GM19035 (cell line): ENCODE measurements at regions not wholly inside any gene's neighbourhood (a gene's known extent, or its start where the extent isn't known, plus 50 kb on each side); places are given as distances from the start of the nearest gene placed in this dataset.

Source experiments
- ATAC-seq: cut with Tn5 transposase; IDR thresholded peaks from one replicate; pipeline ENCODE4 v1.9.1; 2021; ENCODE audit not compliant: unreplicated experiment

DNA sequence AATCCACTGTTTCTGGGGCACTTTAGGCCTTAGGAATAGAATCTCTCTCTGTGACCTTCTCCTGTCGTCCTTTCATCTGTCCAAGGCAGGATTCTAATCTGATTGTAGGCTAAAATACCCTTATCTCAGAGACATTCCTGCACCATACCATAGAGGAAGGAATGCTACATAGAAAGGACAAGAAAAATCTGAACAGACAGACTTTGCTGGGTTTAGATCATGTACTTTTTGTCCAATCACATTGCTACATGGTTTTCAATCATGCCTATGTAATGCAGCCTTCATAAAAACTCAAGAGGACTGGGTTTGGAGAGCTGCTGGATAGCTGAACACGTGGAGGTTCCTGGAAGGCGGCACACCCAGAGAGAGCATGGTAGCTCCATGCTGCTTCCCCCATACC lies 378.5 kb upstream of the SEMA6D start:
- ATAC-seq, result no peak

DNA sequence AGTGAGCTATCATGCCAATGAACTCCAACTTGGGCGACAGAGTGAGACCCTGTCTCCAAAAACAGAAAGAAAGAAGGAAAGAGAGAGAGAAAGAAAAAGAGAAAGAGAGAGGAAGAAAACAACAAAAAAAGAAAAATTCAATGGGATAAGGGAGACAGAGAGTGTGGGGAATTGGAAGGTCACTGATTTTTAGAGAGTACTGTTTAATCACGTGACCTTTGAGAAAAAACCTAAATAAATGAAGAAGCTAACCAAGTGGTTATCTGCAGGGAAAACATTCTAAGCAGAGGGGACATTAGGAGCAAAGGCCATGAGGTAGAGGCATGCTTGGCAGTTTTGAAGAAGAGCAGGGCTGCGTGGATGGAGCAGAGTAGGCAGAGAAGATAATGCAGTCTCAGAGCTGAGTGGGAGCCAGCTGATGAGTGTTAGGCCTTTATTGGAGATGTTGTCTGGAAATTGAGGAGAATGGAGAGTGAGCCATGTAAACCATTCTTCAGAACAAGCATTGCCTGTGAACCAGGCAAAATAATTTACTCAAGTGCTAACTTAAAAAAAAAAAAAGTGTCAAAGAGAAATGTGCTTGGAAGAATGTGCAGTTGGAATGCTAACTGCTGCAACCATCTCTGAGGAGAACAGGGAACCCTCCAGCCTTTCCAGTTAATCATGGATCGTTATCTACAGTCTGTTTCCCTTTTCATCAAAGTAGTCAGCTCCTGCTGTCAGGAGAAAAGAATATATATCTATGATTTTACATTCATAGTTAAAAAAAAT lies 377.3 kb upstream of the SEMA6D start:
- no peak for ATAC-seq

DNA sequence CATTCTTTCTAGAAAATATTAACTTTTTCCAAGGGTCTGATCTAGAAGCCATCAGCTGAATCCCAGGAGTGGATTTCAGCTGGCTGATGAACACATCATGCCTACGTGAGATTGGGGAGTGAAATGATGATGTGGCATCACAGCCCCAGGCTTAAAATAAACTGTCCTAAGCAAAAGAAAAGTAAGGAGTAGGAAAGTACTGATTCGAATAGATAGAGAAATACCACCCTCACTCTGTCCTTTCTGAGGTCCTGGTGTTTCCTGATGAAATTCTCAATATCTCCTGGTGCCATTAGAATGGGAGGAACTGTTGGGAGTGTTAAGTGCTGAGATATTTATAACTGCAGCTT lies 376.8 kb upstream of the SEMA6D start:
- no peak for ATAC-seq

DNA sequence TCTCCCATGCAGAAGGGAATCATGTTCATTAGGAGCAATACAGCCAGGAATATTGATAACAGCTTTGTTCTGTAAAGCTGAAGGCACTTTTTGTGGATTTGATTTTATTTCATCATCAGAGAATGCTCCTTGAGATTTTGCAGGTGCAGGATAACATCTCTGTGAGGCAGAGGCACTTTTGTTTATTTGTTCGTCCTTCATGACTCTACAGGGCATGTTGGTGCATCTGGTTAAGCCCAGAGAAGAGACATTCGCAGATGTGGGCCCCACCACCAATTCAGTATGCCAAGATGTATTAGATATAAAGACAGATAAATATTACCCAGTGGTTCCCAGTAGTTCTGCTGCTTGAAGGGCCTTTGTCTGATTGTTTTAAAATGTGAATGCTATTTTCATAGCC lies 368.1 kb upstream of the SEMA6D start:
- no peak for ATAC-seq

DNA sequence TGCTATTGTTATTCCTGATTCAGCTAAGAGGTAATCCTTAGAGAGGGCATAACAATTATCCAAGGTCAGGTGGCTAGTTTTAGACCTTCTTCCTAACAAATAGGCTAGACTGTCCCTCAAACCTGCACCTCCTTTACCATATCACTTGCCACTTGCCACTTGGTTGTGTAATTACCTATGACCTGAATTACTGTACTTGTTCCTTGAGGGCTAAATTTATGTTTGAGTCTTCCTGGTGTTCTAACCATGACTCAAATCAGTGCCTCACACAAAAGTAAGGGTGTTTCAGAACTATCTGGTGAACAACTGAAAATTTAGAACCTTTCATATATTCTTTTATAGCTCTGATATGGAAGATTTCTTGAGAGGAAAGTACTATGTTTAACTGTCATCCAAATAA lies 365.8 kb upstream of the SEMA6D start:
- no peak for ATAC-seq

DNA sequence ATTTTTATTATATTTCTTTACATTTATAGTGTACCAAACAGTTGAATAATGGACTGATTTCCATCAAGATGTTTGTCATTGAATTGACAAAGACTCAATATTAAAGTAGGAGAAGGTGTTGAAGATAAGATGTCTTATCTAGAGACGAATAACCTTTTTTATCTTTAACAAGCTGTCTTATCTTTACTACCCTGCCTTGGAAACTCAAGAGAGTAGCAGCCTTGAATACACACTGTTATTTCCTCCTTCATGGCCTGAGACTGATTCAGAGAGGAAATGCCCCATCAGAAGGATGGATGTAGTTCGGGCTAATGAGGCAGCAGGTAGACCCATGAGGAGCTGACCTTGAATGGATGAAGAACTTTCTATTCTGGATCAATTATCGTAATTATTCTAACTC lies 365.1 kb upstream of the SEMA6D start:
- no peak for ATAC-seq

DNA sequence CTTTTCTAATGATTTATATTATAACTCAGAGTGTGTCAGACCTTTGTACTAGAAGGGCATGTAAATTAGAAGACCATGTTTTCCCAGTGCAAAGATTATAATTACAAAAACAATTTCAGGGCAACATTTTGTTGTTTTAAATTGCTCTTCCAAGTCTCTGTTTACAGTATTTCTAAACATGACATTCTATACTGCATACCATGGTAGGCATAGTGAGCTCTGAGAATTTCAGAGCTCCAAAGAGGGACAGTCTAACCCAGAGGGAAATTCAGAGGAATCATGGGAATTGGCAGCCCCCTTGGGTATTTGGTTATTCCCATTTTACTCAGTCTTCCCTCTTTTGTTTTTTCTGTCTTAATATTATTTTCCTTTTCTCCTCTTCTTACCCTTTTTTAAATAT lies 361.5 kb upstream of the SEMA6D start:
- no peak for ATAC-seq

DNA sequence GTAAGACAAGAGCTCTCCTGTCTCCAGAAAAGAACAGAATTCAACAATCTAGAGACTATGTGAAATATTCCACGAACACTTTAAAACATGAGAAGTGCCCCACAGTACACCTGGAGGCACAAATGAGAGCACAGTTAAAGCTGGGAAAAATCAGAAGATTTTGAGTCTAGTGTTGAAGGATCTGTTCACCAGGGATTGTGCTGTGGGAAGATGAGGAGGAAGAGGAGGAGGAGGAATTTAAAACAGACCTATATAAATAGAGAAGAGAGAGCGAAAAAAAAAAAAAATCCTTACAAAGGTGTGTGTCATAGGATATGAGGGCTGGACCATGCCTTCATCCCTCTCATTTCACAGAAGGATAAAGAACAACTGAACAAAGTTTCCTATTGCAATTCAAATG lies 361.0 kb upstream of the SEMA6D start:
- ATAC-seq, result no peak

DNA sequence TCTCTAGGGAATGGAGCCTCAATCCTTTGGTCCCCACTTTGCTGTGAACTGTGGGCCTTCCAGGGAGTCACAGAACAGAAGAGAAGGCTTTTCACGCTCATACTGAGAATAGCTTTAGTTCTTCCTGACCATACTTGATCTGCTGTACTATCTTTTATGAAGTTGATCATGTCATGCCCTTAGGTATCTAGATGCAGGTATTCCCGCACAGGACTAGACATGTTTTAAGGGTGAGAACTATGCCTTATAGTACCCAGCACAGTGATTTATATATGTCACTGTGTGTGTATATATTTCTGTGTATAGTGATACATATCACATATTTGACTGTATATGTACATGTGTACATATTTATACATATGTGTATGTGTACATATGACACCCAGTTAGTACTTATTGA lies 358.4 kb upstream of the SEMA6D start:
- ATAC-seq, result no peak

DNA sequence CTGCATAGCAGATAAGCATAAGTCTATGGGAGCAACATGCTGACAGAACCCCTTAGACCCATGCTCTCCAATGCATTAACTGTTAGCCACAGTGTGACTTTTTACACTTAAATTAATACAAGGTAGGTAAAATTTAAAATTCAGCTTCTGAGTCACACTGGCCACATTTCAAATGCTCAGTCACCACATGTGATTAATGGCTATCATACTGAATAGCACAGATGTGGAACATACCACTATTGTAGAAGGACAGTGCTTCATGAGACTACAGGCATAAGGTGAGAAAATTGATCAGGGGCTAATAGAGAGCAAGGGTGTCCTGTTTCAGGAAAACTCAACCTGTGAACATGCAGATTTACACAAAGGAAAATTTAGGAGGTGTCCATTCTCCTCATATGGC lies 357.0 kb upstream of the SEMA6D start:
- ATAC-seq, result no peak

DNA sequence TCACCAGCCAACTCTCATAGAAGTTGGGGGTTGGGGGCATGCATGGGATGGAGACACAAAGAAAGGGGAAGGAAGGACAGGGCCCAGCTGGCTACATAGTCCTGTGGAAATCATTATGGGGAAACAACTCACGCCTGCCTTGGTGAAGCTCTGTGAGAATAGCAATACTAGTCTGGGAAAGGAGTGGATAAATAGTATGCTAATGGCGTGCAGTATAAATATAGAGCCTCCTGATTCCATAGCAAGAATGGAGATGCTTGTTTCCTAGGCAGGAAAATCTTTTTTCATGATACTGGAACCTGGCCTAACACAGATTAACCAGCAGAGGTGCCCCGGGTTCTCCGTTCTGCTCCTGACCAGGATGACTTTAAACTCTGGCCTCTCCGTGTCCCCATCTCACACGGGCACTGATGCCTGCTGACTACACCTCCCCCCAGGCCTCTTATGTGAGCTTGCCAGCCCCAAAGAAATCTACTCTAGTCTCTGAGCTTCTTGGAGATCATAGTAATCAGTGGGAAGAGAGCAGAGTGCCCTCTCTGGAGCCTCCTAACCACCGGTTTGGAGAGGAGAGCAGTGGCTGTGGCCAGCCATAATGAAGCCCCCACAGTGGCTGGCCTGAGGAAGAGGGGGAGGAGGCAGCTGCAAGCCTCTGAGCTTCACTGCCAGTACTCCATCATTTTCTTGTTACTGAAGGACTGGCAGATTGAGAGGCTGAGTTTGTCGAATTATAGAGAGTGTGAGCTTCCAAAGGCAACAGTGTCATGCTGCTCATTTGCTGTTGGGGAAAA lies 355.0 kb upstream of the SEMA6D start:
- no peak for ATAC-seq

DNA sequence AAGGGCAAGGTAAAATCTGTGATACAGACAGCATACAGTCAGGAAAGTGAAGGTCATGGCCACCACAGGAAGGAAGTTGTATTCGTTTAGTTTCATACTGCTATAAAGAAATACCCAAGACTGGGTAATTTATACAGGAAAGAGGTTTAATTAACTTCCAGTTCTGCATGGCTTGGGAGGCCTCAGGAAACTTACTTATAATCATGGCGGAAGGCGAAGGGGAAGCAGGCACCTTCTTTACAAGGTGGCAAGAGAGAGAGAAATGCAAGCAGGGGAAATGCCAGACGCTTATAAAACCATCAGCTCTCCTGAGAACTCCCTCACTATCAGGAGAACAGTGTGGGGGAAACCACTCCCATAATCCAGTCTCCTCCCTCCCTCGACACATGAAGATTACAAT lies 353.7 kb upstream of the SEMA6D start:
- ATAC-seq, result no peak

DNA sequence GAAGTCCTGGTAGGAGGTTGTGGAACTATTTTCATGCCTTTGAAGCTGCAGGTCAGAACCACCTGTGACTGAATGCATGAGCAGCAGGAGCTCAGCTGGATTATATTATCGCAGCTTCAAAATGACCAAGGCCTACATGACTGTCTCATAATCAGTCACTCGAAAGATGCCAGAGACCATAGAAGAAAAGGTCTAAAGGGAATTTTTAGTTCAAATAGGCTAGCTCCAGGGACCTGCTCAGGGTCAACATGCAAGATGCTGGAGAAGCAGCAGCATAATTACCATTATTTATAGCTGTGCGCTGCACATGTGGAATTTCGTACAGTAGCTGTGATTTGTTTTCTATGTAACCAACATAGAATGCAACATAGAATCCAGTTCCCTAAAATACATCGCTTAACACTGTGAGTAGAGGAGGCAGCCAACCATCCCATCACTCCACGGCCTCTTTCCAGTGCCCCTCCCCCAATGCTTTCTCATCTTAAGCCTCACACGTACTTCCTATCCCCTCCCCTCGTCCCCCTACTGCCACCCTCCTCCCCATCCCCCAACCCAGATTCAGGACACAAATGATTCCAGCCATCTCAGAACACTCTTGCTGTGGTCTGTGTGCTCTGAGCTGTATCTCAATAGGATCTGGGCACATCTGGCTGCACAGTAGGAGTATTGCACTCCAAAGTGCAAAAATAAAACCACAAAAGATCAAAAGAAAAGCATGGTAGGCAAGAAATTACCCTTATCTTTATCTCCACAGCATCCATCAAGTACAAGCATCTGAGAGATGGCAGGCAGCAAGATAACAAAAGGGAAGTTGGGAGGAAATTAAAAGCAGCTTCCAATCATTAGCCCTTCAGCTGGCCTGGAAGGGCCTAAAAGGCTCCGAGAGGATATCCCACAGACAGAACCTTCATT lies 352.8 kb upstream of the SEMA6D start:
- no peak for ATAC-seq

DNA sequence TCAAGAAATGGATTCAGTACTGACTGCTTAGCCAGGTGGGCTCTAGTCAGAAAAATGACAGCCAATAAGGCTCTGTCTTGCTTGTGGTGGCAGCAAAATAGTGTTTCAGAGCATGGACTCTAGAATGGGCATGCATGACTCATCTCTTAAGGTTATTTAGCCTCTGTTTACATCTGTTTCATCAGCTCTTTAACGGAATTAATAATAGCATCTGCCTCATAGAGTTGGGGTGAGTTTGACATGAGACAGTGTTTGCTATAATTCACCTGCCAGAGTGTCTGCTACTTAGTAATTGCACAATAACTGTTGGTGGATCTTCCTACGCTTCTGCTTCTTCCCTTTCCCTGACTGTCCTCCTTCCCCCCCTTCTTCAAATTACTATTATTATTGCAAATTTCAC lies 350.4 kb upstream of the SEMA6D start:
- no peak for ATAC-seq

DNA sequence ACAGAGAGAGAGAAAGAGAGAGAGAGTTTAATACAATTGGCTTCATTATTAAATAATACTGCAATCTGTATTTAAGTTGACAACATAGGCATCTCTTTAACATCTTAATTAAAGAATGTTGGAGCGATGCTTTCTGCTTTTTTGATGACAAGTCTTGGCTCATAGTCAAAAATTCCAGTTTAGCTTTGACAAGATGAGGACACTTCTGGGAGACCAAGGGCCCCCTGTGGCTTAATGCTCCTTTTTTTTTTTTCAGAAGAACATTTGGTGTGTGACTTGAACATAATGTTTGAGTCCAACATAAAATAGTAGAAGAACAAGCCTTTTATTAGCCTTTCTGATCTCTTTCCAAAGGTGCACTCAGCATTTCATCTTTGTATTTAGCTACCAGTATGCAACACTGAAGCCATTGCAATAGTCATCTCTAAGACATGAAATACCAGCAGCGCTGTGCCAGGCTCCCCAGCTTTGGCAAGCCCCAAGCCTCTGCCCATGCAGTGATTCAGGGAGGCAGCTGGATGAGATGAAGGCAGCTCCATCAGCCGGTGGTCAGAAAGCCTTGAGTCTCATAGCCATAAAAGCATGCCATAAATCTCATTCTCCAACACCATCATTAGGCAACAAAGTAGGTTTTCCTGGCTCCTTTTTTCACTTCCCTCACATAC lies 349.4 kb upstream of the SEMA6D start:
- ATAC-seq, result no peak

DNA sequence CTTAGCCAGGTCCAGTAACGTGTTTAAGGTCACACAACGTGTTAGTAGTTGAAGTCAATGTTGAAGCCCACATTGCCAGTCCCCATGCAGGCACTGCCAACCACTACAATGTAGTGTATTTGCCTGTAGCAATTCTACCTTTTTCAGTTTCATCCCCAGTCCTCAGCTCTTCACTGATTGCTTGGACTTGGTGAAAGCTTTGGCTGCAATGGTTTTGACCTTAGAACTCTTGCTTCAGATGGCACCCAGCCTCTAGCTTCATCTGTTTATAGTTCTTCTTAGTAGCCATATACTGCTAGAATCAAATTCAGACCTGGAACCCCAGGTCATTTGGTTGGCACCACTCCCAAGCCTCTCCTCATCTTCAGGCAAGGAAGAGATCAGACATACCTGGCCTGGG lies 345.4 kb upstream of the SEMA6D start:
- no peak for ATAC-seq

DNA sequence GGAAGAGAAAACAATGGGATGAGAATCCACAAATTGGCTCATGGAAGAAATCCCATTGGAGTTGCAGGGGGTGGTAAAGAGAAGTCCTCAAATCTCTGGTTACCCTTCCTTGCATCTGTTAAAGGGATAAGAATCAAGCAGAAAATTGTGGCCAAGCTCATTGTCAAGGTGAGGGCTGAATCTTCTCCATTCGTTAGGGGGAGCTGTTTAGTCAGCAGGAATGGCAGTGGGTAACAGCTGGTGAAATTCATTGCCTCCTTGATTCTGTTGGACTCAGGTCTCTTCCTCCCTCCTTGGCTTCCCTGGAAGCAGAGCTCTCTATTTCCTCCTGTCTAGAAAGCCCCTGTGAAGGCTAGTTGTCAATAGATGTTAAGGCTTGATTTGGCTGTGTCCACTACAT lies 343.1 kb upstream of the SEMA6D start:
- ATAC-seq, result no peak

DNA sequence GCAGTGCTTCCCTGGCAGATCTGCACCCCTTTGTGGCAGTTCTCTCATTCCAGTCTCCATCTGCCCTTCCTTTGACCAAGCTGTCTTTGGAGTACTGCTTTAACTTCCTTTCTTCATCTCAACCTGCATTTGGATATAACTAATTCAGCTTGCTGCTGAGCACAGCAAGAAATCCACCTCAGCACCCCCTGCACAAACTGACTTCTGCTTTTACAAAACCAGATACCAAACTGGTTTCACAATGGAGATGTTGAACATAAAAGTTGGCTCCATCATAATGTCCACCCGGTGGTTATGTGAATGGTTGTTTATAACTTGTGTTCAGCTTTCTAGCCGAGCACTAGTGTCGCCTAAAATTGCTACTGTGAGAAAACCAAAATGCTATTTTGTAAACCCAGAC lies 341.1 kb upstream of the SEMA6D start:
- no peak for ATAC-seq

DNA sequence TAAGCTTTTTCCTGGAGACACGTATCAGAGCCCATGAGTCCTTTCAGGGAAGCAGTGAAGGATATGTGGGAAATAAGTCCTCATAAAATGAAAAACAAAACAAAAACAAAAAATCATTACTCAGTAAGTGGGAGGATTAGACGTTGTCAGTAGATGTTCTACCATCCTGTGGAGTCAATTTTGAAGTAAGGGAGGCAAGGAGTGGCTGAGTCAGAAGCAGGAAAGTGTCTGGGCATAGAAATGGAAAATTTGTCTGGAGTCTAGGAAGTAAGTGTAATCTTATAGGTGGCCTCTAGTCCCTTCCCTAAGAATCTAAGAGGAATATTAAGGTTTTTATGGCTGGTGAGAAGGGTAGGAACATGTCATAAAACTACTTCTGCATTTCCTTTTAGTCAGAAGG lies 339.8 kb upstream of the SEMA6D start:
- ATAC-seq, result no peak

DNA sequence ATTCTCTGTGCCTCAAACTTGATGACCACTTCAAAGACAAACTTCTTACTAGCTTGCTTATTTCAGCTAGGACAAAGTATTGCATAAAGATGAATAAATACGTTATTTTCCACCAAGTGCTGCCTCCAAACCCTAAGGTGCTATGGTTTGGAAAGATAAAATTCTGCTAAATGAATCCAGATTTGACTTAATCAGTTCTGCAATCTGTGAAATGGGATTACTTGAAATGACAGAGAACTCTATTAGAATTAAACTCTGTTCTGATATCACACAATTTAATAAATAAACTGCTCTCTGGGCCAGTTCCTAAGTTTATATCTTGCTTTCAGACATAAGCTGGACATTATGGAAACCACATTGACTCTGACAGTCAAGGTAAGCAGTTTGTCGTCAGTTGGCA lies 338.8 kb upstream of the SEMA6D start:
- ATAC-seq, result no peak

DNA sequence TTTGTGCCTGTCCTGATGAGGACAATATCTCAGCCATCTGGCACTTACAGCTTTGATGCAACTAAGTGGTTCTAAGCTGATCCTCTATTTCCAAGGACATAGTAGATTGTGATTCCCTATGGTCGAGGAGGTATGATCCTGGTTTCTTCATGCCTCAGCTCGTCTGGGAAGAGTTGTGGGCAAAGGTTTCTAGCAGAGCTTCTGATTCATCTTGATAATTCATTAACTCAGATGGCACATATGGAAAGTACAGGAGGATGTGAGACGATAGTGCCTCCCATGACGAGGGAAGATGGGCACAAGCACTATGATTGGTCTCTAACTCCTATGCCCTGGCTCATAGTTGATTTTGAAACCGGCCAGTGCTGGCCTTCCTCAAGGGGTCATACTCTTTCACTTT lies 334.2 kb upstream of the SEMA6D start:
- no peak for ATAC-seq
